Adrenal gland (tissue), 9 donors: ENCODE measurements at regions not wholly inside any gene's neighbourhood (a gene's known extent, or its start where the extent isn't known, plus 50 kb on each side); places are given as distances from the start of the nearest gene placed in this dataset.

Experiments
- DNase-seq, 7 donors: peaks; one replicate each; pipeline ENCODE4 v3.0.0-alpha.2; 2019 to 2020
- H3K27ac ChIP-seq, 5 donors: fragments of 200-600 bp; sonication (generic) in 4 of 5; 1 replicate in 3 of 5; 2 replicates in 2 of 5; pipeline versions ENCODE4 v1.5.1 to v1.8.0; 2016 to 2020; ENCODE audit warnings: mild to moderate bottlenecking in 1 of 5
- H3K27me3 ChIP-seq: fragments of 200-600 bp; 2 replicates; pipeline ENCODE4 v1.8.0; 2021
- H3K36me3 ChIP-seq, 2 donors: fragments of 200-600 bp; replicated peaks in 1 of 2; 1 replicate in 1 of 2; 2 replicates in 1 of 2; pipeline versions ENCODE4 v1.5.1 to v1.8.0; 2018 to 2022
- H3K4me1 ChIP-seq, 2 donors: fragments of 200-600 bp; replicated peaks in 1 of 2; 1 replicate in 1 of 2; 2 replicates in 1 of 2; pipeline versions ENCODE4 v1.5.1 to v1.8.0; 2018 to 2021
- H3K4me3 ChIP-seq, 4 donors: fragments of 200-600 bp; sonication (generic) in 3 of 4; one replicate each; pipeline ENCODE4 v1.5.1; 2016 to 2018
- H3K9me3 ChIP-seq, 3 donors: fragments of 200-600 bp; sonication (generic) in 1 of 3; replicated peaks in 1 of 3; 1 replicate in 2 of 3; 2 replicates in 1 of 3; pipeline versions ENCODE4 v1.5.1 to v1.8.0; 2016 to 2021
- CTCF ChIP-seq, 6 experiments: fragments of 450-650 bp in 4 of 6; fragments of 200-600 bp in 2 of 6; sonication (generic) in 1 of 6; IDR thresholded peaks; 1 replicate in 5 of 6; 2 replicates in 1 of 6; pipeline versions ENCODE4 v1.5.1 to v1.8.0; 2016 to 2021; ENCODE audit warnings: antibody characterized with exemption in 6 of 6, mild to moderate bottlenecking in 2 of 6, moderate library complexity in 1 of 6
- POLR2A ChIP-seq, 2 donors: fragments of 450-650 bp; IDR thresholded peaks; one replicate each; pipeline ENCODE4 v1.6.1; 2017; ENCODE audit warnings: antibody characterized with exemption in 2 of 2, mild to moderate bottlenecking in 2 of 2, moderate library complexity in 1 of 2
- WGBS, 4 donors: extraction: QIAGEN DNeasy Blood & Tissue Kit in 2 of 4; methylation state at CpG; one replicate each; pipeline versions ENCODE4 v1.1.5 to v1.1.7; 2013 to 2017; 5-methylcytosine and 5-hydroxymethylcytosine counted together
- intact Hi-C, 2 donors: fragments of 100-400 bp; cut with DNase I; formaldehyde crosslinking; loops; one replicate each; pipeline versions ENCODE4 v1.14.1 to v1.15.0; 2022 to 2023
- donor health status: healthy with polysubstance abuse.
- donor health status: Bipolar disorder and iron deficiency.
- donor health status: DM: yes; HTN: yes; CAD: no.
- donor health status: DM: no; HTN: no; CAD: no.
- donor health status: DM: no; HTN: no; CAD: no.

GRCh38 chr19:29311191-29311790, 98.3 kb upstream of the UQCRFS1 start:
- no peak for DNase-seq
- H3K27ac ChIP-seq: no peak overlapping the region
- H3K36me3 ChIP-seq: no peaks in the 10 kb centered on the region
- TF ChIP-seq CTCF (IDR thresholded peaks at IDR 0.05) (no peak), POLR2A (IDR thresholded peaks at IDR 0.05) (no peak)
- H3K4me3 ChIP-seq: no peak overlapping the region
- peaks cover 12% of the 10 kb centered on the region for H3K27me3 ChIP-seq
- H3K4me1 ChIP-seq: no peaks in the 10 kb centered on the region
- no peaks in the 10 kb centered on the region for H3K9me3 ChIP-seq
- 36 to 57% (median 44%) methylated on average over 9 to 14 of the region's 14 CpGs for WGBS, 4 donors
- intact Hi-C loops: no loop called here

GRCh38 chr19:29315556-29316190, 102.7 kb upstream of the UQCRFS1 start:
- H3K4me1 ChIP-seq: no peaks in the 10 kb centered on the region
- TF ChIP-seq CTCF (IDR thresholded peaks at IDR 0.05) (no peak), POLR2A (IDR thresholded peaks at IDR 0.05) (no peak)
- intact Hi-C loops: no loop called here
- H3K27me3 ChIP-seq: peaks cover 5% of the 10 kb centered on the region
- no peaks in the 10 kb centered on the region for H3K9me3 ChIP-seq
- no peak overlapping the region for H3K27ac ChIP-seq
- no peak for DNase-seq
- H3K36me3 ChIP-seq: no peaks in the 10 kb centered on the region
- WGBS, 4 donors: 49 to 57% (median 51%) methylated on average over 4 of the region's 4 CpGs
- no peak overlapping the region for H3K4me3 ChIP-seq

GRCh38 chr19:29318581-29318980, 105.6 kb upstream of the UQCRFS1 start:
- DNase-seq: no peak
- Histone ChIP-seq H3K4me1 (no peaks in the 10 kb centered on the region), H3K4me3 (no peak overlapping the region), H3K27ac (no peak overlapping the region), H3K9me3 (no peaks in the 10 kb centered on the region), H3K27me3 (peaks cover 5% of the 10 kb centered on the region), H3K36me3 (no peaks in the 10 kb centered on the region)
- TF ChIP-seq POLR2A (IDR thresholded peaks at IDR 0.05) (no peak), CTCF (IDR thresholded peaks at IDR 0.05) (no peak)
- intact Hi-C loops: no loop called here
- 67 to 80% (median 71%) methylated on average over 5 to 6 of the region's 6 CpGs for WGBS, 4 donors

- Histone ChIP-seq H3K4me3 (no peak overlapping the region), H3K4me1 (no peaks in the 10 kb centered on the region), H3K27me3 (peaks cover 5% of the 10 kb centered on the region), H3K36me3 (no peaks in the 10 kb centered on the region), H3K27ac (no peak overlapping the region), H3K9me3 (no peaks in the 10 kb centered on the region)
- intact Hi-C loops: no loop called here
- 59 to 68% (median 62%) methylated on average over 5 of the region's 5 CpGs for WGBS, 4 donors
- TF ChIP-seq POLR2A (IDR thresholded peaks at IDR 0.05) (no peak), CTCF (IDR thresholded peaks at IDR 0.05) (no peak)
- no peak for DNase-seq
These were observed 107.1 kb upstream of the UQCRFS1 start for GRCh38 chr19:29320086-29320485.
